PC-3 (cell line): ENCODE measurements at regions not wholly inside any gene's neighbourhood (a gene's known extent, or its start where the extent isn't known, plus 50 kb on each side); places are given as distances from the start of the nearest gene placed in this dataset.

Experiments used
- ATAC-seq: fragments of 200-7000 bp; cut with Tn5 transposase; 2 replicates; pipeline ENCODE4 v1.9.1; 2020; ENCODE audit warnings: mild to moderate bottlenecking, moderate library complexity
- BruUV-seq: library from RNA; stranded (reverse); fragments of 400-500 nt; replicated peaks from 2 replicates; lab custom pipeline; 2021; lab: Mats Ljungman, UMichigan
- CTCF ChIA-PET: fragments of 300-600 bp; sonication (Branson Sonifier 250); formaldehyde crosslinking; loops from one replicate; lab custom pipeline; 2022; ENCODE audit warnings: antibody characterized with exemption; lab: Charles Lee
- POLR2A ChIA-PET: fragments of 300-600 bp; sonication (Branson Sonifier 250); formaldehyde crosslinking; loops from one replicate; lab custom pipeline; 2022; ENCODE audit warnings: antibody characterized with exemption; ENCODE audit not compliant: unreplicated experiment; lab: Charles Lee
- DNase-seq: peaks from one replicate; pipeline ENCODE4 v3.0.0-alpha.2; 2015
- H2AFZ ChIP-seq: fragments of 300-600 bp; sonication (generic); 2 replicates; pipeline ENCODE4 v1.6.0; 2016; ENCODE audit warnings: antibody characterized with exemption, low read length
- H3F3A ChIP-seq: fragments of 300-600 bp; sonication (generic); one replicate; pipeline ENCODE4 v1.6.0; 2017; ENCODE audit warnings: antibody characterized with exemption, low read length, control low read depth, mild to moderate bottlenecking; ENCODE audit not compliant: unreplicated experiment
- H3K27ac ChIP-seq: fragments of 300-600 bp; sonication (generic); 2 replicates; pipeline ENCODE4 v1.5.1; 2016; ENCODE audit warnings: mild to moderate bottlenecking, low read length
- H3K27me3 ChIP-seq: fragments of 300-600 bp; sonication (generic); 2 replicates; pipeline ENCODE4 v1.6.1; 2016; ENCODE audit warnings: low read length, mixed read lengths
- H3K36me3 ChIP-seq: fragments of 300-600 bp; sonication (generic); 2 replicates; pipeline ENCODE4 v1.6.1; 2016; ENCODE audit warnings: low read depth, mixed run types, low read length, mixed read lengths
- H3K4me1 ChIP-seq: fragments of 300-600 bp; sonication (generic); 2 replicates; pipeline ENCODE4 v1.5.1; 2016; ENCODE audit warnings: low read length; ENCODE audit not compliant: insufficient read depth
- H3K4me2 ChIP-seq: fragments of 300-600 bp; sonication (generic); 2 replicates; pipeline ENCODE4 v1.6.0; 2016; ENCODE audit warnings: low read length
- H3K4me3 ChIP-seq: fragments of 300-600 bp; sonication (generic); 2 replicates; pipeline ENCODE4 v1.5.1; 2016; ENCODE audit warnings: mild to moderate bottlenecking, low read length, mixed read lengths
- H3K79me2 ChIP-seq: fragments of 300-600 bp; sonication (generic); 2 replicates; pipeline ENCODE4 v1.6.1; 2017; ENCODE audit warnings: low read length, mixed read lengths
- H3K9ac ChIP-seq: fragments of 300-600 bp; sonication (generic); 2 replicates; pipeline ENCODE4 v1.6.0; 2016; ENCODE audit warnings: mild to moderate bottlenecking, low read length
- H3K9me2 ChIP-seq: fragments of 300-600 bp; sonication (generic); replicated peaks from 2 replicates; pipeline ENCODE4 v1.6.1; 2016; ENCODE audit warnings: mixed run types, low read length, mixed read lengths
- H3K9me3 ChIP-seq: fragments of 300-600 bp; sonication (generic); 2 replicates; pipeline ENCODE4 v1.6.1; 2016; ENCODE audit warnings: low read length, mixed read lengths
- H4K20me1 ChIP-seq: fragments of 300-600 bp; sonication (generic); 2 replicates; pipeline ENCODE4 v1.6.1; 2016; ENCODE audit warnings: low read length, mixed read lengths
- EZH2 ChIP-seq: fragments of 300-600 bp; sonication (generic); IDR thresholded peaks from one replicate; pipeline ENCODE4 v1.6.1; 2017; ENCODE audit warnings: antibody characterized with exemption, mild to moderate bottlenecking, low read length; ENCODE audit not compliant: unreplicated experiment
- EZH2phosphoT487 ChIP-seq: fragments of 300-600 bp; sonication (generic); IDR thresholded peaks from 2 replicates; pipeline ENCODE4 v1.6.1; 2018; ENCODE audit warnings: mild to moderate bottlenecking, antibody characterized with exemption, low read length, borderline replicate concordance
- intact Hi-C: fragments of 100-400 bp; cut with micrococcal nuclease; formaldehyde crosslinking; loops from 2 replicates; pipeline ENCODE4 v1.9.0; 2023
- TF ChIP-seq, protein P1 (sequence below): fragments of 300-600 bp; sonication (generic); conservative IDR thresholded peaks from 2 replicates; pipeline ENCODE4 v1.5.1; 2017; ENCODE audit warnings: antibody characterized with exemption, low read depth, mild to moderate bottlenecking, low read length

DNA sequence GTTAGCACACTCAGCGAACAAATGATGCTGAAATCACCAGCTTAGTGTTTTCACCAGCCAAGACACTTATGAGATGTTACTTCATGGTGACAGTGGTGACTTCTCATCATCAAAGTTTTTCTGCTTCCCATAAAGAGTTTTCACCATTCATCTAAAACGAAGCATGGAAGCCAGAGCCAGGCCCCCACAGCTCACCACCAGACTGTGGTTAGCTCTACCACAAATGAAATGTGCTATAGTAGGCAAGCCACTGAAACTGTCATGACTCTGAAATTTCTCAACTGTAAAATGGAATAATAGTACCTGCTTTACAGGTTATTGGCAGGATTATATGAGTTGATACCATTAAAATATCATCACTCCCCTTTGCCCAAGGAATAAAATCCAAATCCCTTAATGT lies 56.4 kb upstream of the HHIP start:
- Histone ChIP-seq H2AFZ (no peak overlapping the region), H3K36me3 (no peaks in the 10 kb centered on the region), H3K79me2 (no peaks in the 10 kb centered on the region), H3K4me2 (no peak overlapping the region), H3K27me3 (no peaks in the 10 kb centered on the region), H3F3A (no peaks in the 10 kb centered on the region), H3K9ac (no peak overlapping the region), H3K9me2 (no peaks in the 10 kb centered on the region), H4K20me1 (no peaks in the 10 kb centered on the region), H3K4me1 (peaks cover 11% of the 10 kb centered on the region), H3K9me3 (0 out of 2 replicates have a peak, but pooled peaks cover 4% of the 10 kb centered on the region), H3K4me3 (no peak overlapping the region), H3K27ac (no peak overlapping the region)
- ChIA-PET CTCF (no interaction called here), POLR2A (no interaction called here)
- BruUV-seq = no TSS peak
- TF ChIP-seq, protein P1, sequence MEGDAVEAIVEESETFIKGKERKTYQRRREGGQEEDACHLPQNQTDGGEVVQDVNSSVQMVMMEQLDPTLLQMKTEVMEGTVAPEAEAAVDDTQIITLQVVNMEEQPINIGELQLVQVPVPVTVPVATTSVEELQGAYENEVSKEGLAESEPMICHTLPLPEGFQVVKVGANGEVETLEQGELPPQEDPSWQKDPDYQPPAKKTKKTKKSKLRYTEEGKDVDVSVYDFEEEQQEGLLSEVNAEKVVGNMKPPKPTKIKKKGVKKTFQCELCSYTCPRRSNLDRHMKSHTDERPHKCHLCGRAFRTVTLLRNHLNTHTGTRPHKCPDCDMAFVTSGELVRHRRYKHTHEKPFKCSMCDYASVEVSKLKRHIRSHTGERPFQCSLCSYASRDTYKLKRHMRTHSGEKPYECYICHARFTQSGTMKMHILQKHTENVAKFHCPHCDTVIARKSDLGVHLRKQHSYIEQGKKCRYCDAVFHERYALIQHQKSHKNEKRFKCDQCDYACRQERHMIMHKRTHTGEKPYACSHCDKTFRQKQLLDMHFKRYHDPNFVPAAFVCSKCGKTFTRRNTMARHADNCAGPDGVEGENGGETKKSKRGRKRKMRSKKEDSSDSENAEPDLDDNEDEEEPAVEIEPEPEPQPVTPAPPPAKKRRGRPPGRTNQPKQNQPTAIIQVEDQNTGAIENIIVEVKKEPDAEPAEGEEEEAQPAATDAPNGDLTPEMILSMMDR = no peak
- TF ChIP-seq EZH2phosphoT487 = no peak
- DNase-seq (no peak), ATAC-seq (no peak)
- intact Hi-C loops = no loop called here

DNA sequence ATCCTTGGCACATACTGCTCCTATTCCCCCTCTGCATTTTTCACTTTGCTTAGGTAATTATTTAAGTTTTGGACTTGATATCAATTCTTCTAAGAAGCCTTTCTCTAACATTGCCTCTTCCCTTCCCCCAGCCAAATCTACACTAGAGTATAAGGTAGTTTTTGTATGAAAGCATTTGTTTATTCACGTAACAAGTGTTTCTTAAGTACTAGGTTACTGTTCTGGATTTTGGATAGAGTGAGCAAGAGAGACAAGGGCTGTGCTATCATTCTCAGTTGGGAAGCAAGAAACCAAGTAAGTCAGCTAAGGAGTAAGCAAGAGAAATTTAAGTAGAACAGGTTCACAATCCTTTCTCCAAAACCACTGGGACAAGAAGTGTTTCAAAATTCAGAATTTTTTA lies 55.9 kb upstream of the HHIP start:
- H3K79me2 ChIP-seq = no peaks in the 10 kb centered on the region
- H3F3A ChIP-seq = no peaks in the 10 kb centered on the region
- no peak overlapping the region for H2AFZ ChIP-seq
- POLR2A ChIA-PET = no interaction called here
- H3K9me2 ChIP-seq = no peaks in the 10 kb centered on the region
- H3K9ac ChIP-seq = no peak overlapping the region
- intact Hi-C loops = no loop called here
- no peak overlapping the region for H3K4me2 ChIP-seq
- CTCF ChIA-PET = no interaction called here
- DNase-seq = no peak
- no peaks in the 10 kb centered on the region for H4K20me1 ChIP-seq
- 0 out of 2 replicates have a peak, but pooled peaks cover 4% of the 10 kb centered on the region for H3K9me3 ChIP-seq
- ATAC-seq = no peak
- no TSS peak for BruUV-seq
- TF ChIP-seq, protein P1 = no peak
- TF ChIP-seq EZH2 = no peak
- no peak for TF ChIP-seq EZH2phosphoT487
- no peaks in the 10 kb centered on the region for H3K36me3 ChIP-seq
- H3K4me3 ChIP-seq = no peak overlapping the region
- peaks cover 8% of the 10 kb centered on the region; the same call in 1 of the 2 replicates for H3K4me1 ChIP-seq
- no peak overlapping the region for H3K27ac ChIP-seq
- no peaks in the 10 kb centered on the region for H3K27me3 ChIP-seq

DNA sequence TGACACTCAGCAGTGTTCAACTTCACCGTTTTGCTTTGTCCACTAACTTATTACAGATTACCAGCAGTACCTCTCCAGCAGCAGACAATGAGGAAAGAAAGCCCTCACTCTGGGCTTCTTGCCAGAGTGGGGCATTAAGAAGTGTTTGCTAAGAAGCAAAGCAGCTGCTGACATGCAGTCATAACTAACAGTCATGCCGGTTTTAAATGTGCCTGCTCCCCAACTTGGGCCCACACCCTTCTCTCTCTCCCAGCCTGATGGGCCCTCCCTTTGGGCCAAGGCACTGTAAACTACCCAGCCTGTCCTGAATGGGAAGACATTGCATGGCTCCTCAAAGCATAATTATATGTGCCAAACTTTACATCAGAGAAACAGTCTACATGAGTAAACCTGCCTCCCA lies 54.6 kb upstream of the HHIP start:
- peak; percentile 81 for ATAC-seq
- TF ChIP-seq, protein P1 = no peak
- no peaks in the 10 kb centered on the region for H3F3A ChIP-seq
- no TSS peak for BruUV-seq
- peak; percentile 74 for DNase-seq
- no peak overlapping the region for H3K27ac ChIP-seq
- peak overlapping the region; percentile 17; the same call in 1 of the 2 replicates for H2AFZ ChIP-seq
- H3K9me2 ChIP-seq = no peaks in the 10 kb centered on the region
- H3K36me3 ChIP-seq = no peaks in the 10 kb centered on the region
- ChIA-PET CTCF (no interaction called here), POLR2A (no interaction called here)
- no peak overlapping the region for H3K4me2 ChIP-seq
- intact Hi-C loops = no loop called here
- no peaks in the 10 kb centered on the region for H3K27me3 ChIP-seq
- H3K79me2 ChIP-seq = no peaks in the 10 kb centered on the region
- no peaks in the 10 kb centered on the region for H4K20me1 ChIP-seq
- H3K9ac ChIP-seq = no peak overlapping the region
- peaks cover 8% of the 10 kb centered on the region; the same call in 1 of the 2 replicates for H3K4me1 ChIP-seq
- 0 out of 2 replicates have a peak, but pooled peaks cover 4% of the 10 kb centered on the region for H3K9me3 ChIP-seq
- no peak overlapping the region for H3K4me3 ChIP-seq
